ENCODE measurements at regions not wholly inside any gene's neighbourhood (a gene's known extent, or its start where the extent isn't known, plus 50 kb on each side); places are given as distances from the start of the nearest gene placed in this dataset.

DNA sequence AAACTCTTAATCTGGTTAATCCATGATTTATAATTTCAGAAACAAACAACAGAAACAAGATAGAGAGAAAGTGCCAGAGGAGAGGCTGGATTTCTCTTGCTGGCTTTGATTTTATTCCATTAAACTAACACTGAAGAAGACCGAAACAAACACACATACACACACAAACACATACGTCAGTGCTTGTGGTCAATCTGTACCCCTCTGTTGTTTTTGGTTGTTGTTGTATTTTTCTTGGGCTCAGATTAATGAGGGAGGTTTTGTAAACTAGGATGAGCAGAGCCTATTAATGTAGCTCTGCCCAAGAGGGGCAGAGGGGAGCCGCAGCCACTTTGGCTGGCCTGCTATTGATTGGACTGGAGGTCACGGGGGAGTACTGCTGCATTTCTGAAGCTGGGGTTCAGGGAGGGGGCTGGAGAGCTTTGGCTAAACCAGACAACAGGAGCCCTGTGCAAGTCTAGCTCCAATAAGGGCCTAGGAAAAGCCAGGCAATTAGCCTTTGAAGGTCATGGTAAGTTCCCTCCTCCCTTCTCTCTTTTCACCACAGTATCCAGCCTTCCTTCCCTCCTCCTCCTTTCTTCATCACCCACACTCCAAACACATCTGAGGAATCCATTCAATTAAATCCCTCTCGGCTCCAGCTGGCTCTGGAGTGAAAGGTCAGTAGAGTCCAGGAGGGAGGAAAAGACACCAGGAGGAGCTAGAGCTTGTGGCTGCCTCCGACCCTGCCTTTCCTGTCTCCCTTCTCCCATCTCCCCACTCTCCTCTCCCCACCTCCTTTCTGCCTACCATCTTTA is 344.1 kb upstream of the LMO3 start:
- TF ChIP-seq CTCF (IDR thresholded peaks at IDR 0.05; ENCODE audit: partially characterized antibody, unreplicated experiment), result no peak
- Mint-ChIP-seq H3K4me1 (ENCODE audit: low read depth, unreplicated experiment) (peaks cover 24% of the 10 kb centered on the region), H3K27ac (ENCODE audit: unreplicated experiment) (peak overlapping the region; percentile 89), H3K4me3 (ENCODE audit: unreplicated experiment) (peak overlapping the region; percentile 69), H3K36me3 (ENCODE audit: unreplicated experiment) (no peaks in the 10 kb centered on the region), H3K9me3 (ENCODE audit: unreplicated experiment) (peaks cover 3% of the 10 kb centered on the region), H3K27me3 (ENCODE audit: unreplicated experiment) (peaks cover 4% of the 10 kb centered on the region)
- DNase-seq, result peak; percentile 75

- DNase-seq, result no peak
- Mint-ChIP-seq H3K4me1 (ENCODE audit: low read depth, unreplicated experiment) (peaks cover 24% of the 10 kb centered on the region), H3K4me3 (ENCODE audit: unreplicated experiment) (peak overlapping the region; percentile 69), H3K27me3 (ENCODE audit: unreplicated experiment) (peaks cover 4% of the 10 kb centered on the region), H3K27ac (ENCODE audit: unreplicated experiment) (peak overlapping the region; percentile 89), H3K9me3 (ENCODE audit: unreplicated experiment) (peaks cover 3% of the 10 kb centered on the region), H3K36me3 (ENCODE audit: unreplicated experiment) (no peaks in the 10 kb centered on the region)
- no peak for TF ChIP-seq CTCF (IDR thresholded peaks at IDR 0.05; ENCODE audit: partially characterized antibody, unreplicated experiment)
Measured at GRCh38 chr12:16949371-16949770, 343.4 kb upstream of the LMO3 start.

GRCh38 chr12:16946704-16947103 is 340.7 kb upstream of the LMO3 start:
- Mint-ChIP-seq H3K27ac (ENCODE audit: unreplicated experiment) (no peak overlapping the region), H3K4me1 (ENCODE audit: low read depth, unreplicated experiment) (peaks cover 22% of the 10 kb centered on the region), H3K9me3 (ENCODE audit: unreplicated experiment) (peaks cover 3% of the 10 kb centered on the region), H3K4me3 (ENCODE audit: unreplicated experiment) (no peak overlapping the region), H3K36me3 (ENCODE audit: unreplicated experiment) (no peaks in the 10 kb centered on the region), H3K27me3 (ENCODE audit: unreplicated experiment) (peaks cover 4% of the 10 kb centered on the region)
- TF ChIP-seq CTCF (IDR thresholded peaks at IDR 0.05; ENCODE audit: partially characterized antibody, unreplicated experiment), result no peak
- DNase-seq, result no peak

DNA sequence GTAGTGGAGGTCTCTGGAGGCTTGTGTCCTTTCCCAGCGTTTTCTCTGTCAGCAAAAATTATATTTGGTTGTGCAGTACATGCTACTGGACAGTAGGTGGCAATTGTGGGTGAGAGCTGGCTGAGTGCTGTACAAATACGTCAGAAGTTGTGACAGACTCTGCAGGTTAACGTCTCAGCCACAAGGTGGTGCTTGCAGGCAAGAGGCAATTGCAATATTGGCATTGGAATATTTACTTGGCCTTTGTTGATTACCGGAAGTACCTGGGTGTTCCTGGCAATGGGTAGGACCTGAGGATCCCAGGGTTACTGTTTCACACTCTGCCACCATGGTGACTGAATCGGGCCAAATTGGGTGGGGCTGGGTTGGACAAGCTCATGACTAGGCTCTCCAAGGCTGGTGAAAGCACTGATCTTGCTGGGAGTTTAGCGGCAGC is 333.9 kb upstream of the LMO3 start:
- no peaks in the 10 kb centered on the region for H3K27me3 Mint-ChIP-seq (ENCODE audit: unreplicated experiment)

More for the DNA sequence above, 333.9 kb upstream of the LMO3 start:
- Mint-ChIP-seq H3K4me1 (ENCODE audit: low read depth, unreplicated experiment) (no peaks in the 10 kb centered on the region), H3K4me3 (ENCODE audit: unreplicated experiment) (no peak overlapping the region), H3K27ac (ENCODE audit: unreplicated experiment) (no peak overlapping the region), H3K36me3 (ENCODE audit: unreplicated experiment) (no peaks in the 10 kb centered on the region), H3K9me3 (ENCODE audit: unreplicated experiment) (no peaks in the 10 kb centered on the region)
- TF ChIP-seq CTCF (IDR thresholded peaks at IDR 0.05; ENCODE audit: partially characterized antibody, unreplicated experiment), result peak; percentile 95
- DNase-seq, result peak; percentile 56
